ENCODE measurements at regions not wholly inside any gene's neighbourhood (a gene's known extent, or its start where the extent isn't known, plus 50 kb on each side); places are given as distances from the start of the nearest gene placed in this dataset.

DNA sequence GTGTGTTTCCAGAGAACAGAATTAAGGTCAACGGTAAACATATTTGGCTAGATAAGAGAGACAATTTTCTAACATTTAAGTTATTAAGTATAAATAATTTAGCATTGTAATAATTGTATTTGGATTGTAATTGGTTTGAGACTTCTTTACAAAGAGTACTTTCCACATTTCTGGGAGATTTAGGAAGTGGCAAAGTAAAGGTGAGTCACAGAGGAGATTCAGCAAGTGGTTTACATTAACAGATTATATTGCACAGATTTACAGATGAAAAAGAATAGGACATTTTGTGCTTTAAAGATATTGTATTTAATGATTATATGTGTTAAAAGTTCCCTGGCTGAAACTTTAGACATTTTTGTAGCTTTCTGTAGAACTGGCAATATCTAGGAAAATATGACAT, 584.4 kb upstream of the AADAT start:
- intact Hi-C loops (cut with micrococcal nuclease): no loop called here
- no peaks in the 10 kb centered on the region for H3K9me3 ChIP-seq (replicated peaks; ENCODE audit: control insufficient read depth, insufficient read depth, low read length)
- H3K4me2 ChIP-seq (ENCODE audit: insufficient read depth, low read length): no peak overlapping the region
- no peak overlapping the region for H3K27ac ChIP-seq (ENCODE audit: insufficient read depth, low read depth, low read length)
- no peak overlapping the region for H3K9ac ChIP-seq (replicated peaks; ENCODE audit: extremely low read depth, insufficient read depth, low read length)
- BruUV-seq (replicated peaks): no TSS peak
- TF ChIP-seq JUN (IDR thresholded peaks at IDR 0.05; ENCODE audit: borderline replicate concordance, insufficient read depth, insufficient read length, low read depth): no peak
- TF ChIP-seq GATA2 (IDR thresholded peaks at IDR 0.05; ENCODE audit: insufficient read depth, insufficient read length, low read depth, low read length): no peak
- no peak for TF ChIP-seq EZH2 (IDR thresholded peaks at IDR 0.05; ENCODE audit: borderline replicate concordance, low read depth, low read length, severe bottlenecking)
- TF ChIP-seq POLR2AphosphoS5 (IDR thresholded peaks at IDR 0.05; ENCODE audit: insufficient read depth, low read depth, low read length): no peak
- TF ChIP-seq, protein P1, sequence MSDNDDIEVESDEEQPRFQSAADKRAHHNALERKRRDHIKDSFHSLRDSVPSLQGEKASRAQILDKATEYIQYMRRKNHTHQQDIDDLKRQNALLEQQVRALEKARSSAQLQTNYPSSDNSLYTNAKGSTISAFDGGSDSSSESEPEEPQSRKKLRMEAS (IDR thresholded peaks at IDR 0.05; ENCODE audit: insufficient read depth, insufficient read length): no peak
- TF ChIP-seq, protein P2, sequence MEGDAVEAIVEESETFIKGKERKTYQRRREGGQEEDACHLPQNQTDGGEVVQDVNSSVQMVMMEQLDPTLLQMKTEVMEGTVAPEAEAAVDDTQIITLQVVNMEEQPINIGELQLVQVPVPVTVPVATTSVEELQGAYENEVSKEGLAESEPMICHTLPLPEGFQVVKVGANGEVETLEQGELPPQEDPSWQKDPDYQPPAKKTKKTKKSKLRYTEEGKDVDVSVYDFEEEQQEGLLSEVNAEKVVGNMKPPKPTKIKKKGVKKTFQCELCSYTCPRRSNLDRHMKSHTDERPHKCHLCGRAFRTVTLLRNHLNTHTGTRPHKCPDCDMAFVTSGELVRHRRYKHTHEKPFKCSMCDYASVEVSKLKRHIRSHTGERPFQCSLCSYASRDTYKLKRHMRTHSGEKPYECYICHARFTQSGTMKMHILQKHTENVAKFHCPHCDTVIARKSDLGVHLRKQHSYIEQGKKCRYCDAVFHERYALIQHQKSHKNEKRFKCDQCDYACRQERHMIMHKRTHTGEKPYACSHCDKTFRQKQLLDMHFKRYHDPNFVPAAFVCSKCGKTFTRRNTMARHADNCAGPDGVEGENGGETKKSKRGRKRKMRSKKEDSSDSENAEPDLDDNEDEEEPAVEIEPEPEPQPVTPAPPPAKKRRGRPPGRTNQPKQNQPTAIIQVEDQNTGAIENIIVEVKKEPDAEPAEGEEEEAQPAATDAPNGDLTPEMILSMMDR (IDR thresholded peaks at IDR 0.05; ENCODE audit: extremely low read depth in 1 of 2, insufficient read depth in 1 of 2, low read depth in 1 of 2, low read length in 2 of 2): no peak
- no peak for TF ChIP-seq MYC (IDR thresholded peaks at IDR 0.05; ENCODE audit: low read depth, low read length)
- TF ChIP-seq FOS (IDR thresholded peaks at IDR 0.05; ENCODE audit: borderline replicate concordance, insufficient read depth, low read length): no peak
- no peak for TF ChIP-seq POLR2A (IDR thresholded peaks at IDR 0.05; ENCODE audit: low read depth, low read length)
- no peaks in the 10 kb centered on the region for H3K4me1 ChIP-seq (ENCODE audit: control insufficient read depth, extremely low read depth, insufficient read depth, low read length)
- no peak for FAIRE-seq
- no peak for DNase-seq (ENCODE audit: low read depth, low spot score)
- no peaks in the 10 kb centered on the region for H3K9me1 ChIP-seq (replicated peaks; ENCODE audit: control insufficient read depth, extremely low read depth, insufficient read depth, low read length)
- H2AFZ ChIP-seq (ENCODE audit: low read depth, low read length): no peak overlapping the region
- POLR2A ChIA-PET: no interaction called here
- H3K36me3 ChIP-seq (ENCODE audit: control insufficient read depth in 2 of 2, extremely low read depth in 1 of 2, insufficient read depth in 2 of 2, low read length in 2 of 2): no peaks in the 10 kb centered on the region
- H3K27me3 ChIP-seq (ENCODE audit: control insufficient read depth in 2 of 2, insufficient read depth in 2 of 2, low read length in 2 of 2): no peaks in the 10 kb centered on the region
- no peaks in the 10 kb centered on the region for H3K79me2 ChIP-seq (ENCODE audit: control insufficient read depth, insufficient read depth, low read length)
- dilution Hi-C loops (cut with MboI; ENCODE audit: extremely low pct_ligation_motif_present, low sequenced_read_pairs): no loop called here
- H4K20me1 ChIP-seq (replicated peaks; ENCODE audit: control insufficient read depth, extremely low read depth, insufficient read depth, low read length): no peaks in the 10 kb centered on the region
- H3K4me3 ChIP-seq (replicated peaks in 1 of 3; ENCODE audit: insufficient read depth in 1 of 3, low read depth in 1 of 3, low read length in 3 of 3): no peak overlapping the region
- CTCF ChIA-PET: no interaction called here
